ENCODE measurements at regions not wholly inside any gene's neighbourhood (a gene's known extent, or its start where the extent isn't known, plus 50 kb on each side); places are given as distances from the start of the nearest gene placed in this dataset.

DNA sequence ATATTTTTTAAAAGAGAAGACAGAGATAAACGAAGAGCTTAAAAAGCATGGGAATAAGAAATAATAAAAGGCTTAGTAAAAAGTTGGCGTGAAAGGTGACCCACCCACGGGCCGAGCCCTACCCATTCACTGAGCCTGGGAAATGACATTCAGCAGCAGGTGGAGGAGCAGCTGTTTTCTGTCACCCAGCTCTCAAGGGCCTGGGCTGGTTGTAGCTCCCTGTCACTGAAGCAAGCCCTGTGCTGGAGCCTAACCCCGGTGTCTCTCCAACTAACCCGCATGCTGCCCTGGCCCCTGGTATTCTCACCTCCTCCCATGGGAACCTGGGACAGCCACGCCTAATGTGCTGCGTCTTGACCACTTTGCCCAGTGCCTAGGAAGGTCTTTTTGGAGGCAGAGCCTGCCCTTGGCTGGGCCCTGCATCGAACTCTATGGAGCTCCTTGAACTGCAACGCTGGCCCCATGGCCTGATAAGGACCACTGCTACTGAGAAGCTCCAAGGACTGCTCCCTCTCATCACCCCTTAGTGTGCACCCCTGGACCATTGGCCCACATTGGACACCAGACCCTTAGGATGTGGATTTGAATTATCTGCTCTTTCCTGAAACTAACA, 68.8 kb upstream of the IYD start:
- peaks cover 0 to 20% (median 6%) of the 10 kb centered on the region in 11 donors for H3K9me3 Mint-ChIP-seq
- ChIA-PET POLR2A (no interaction called here), CTCF (no interaction called here)
- Histone ChIP-seq H3K27ac (ENCODE audit: low read depth, low read length) (no peak overlapping the region), H3K36me3 (ENCODE audit: control insufficient read depth in 2 of 3, insufficient read depth in 3 of 3, low read length in 3 of 3) (no peaks in the 10 kb centered on the region), H3K4me1 (ENCODE audit: control insufficient read depth in 2 of 2, insufficient read depth in 2 of 2, low read length in 2 of 2) (no peaks in the 10 kb centered on the region), H3K4me3 (ENCODE audit: low read length) (no peak overlapping the region), H3K9me3 (ENCODE audit: control insufficient read depth in 2 of 3, low read length in 3 of 3) (peaks cover 0 to 5% (median 0%) of the 10 kb centered on the region in 3 experiments), H3K27me3 (ENCODE audit: control insufficient read depth in 2 of 2, insufficient read depth in 2 of 2, low read length in 2 of 2) (no peaks in the 10 kb centered on the region)
- peaks cover 4 to 22% (median 6%) of the 10 kb centered on the region in 5 donors for H3K27me3 Mint-ChIP-seq
- H3K36me3 Mint-ChIP-seq = no peaks in the 10 kb centered on the region
- DNase-seq = no peak
- no peak for ATAC-seq
- no peak overlapping the region for H3K4me3 Mint-ChIP-seq
- peaks cover 0 to 5% (median 0%) of the 10 kb centered on the region in 7 donors for H3K4me1 Mint-ChIP-seq
- H3K27ac Mint-ChIP-seq = no peak overlapping the region
- intact Hi-C loops (cut with micrococcal nuclease) = no loop called here

DNA sequence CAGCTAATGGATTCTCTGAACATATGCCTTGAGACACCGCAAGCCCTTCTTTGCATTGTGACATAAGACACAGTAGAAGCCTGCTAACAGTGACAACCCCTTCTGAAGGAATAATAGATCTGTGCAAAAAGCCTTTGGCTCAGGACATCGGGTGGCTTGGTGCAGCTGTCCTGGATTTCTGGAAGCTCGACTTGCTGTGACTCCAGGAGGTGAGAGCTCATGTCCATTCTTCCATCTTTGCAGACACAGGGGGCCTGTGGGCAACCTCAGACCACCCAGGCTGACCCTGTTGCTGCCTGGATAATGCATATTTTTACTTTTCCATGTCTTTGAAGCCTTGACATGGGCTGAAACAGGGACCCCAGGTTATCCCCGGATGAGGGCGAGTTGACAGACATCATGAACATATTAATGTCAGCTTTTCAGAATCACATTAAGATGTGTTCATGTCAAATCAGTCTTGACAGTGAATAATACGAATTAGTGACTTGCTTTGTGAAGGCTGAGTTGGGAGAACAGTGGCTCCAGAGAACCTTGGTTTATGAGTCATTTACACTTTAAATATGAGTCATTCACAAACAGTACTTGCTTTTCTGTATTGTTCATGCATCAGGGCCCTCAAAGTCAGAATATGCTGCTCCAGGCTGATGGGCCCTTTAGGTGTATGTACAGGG, 66.8 kb upstream of the IYD start:
- intact Hi-C loops (cut with micrococcal nuclease) = no loop called here
- peaks cover 6 to 17% (median 12%) of the 10 kb centered on the region in 5 donors for H3K27me3 Mint-ChIP-seq
- POLR2A ChIA-PET = no interaction called here

DNA sequence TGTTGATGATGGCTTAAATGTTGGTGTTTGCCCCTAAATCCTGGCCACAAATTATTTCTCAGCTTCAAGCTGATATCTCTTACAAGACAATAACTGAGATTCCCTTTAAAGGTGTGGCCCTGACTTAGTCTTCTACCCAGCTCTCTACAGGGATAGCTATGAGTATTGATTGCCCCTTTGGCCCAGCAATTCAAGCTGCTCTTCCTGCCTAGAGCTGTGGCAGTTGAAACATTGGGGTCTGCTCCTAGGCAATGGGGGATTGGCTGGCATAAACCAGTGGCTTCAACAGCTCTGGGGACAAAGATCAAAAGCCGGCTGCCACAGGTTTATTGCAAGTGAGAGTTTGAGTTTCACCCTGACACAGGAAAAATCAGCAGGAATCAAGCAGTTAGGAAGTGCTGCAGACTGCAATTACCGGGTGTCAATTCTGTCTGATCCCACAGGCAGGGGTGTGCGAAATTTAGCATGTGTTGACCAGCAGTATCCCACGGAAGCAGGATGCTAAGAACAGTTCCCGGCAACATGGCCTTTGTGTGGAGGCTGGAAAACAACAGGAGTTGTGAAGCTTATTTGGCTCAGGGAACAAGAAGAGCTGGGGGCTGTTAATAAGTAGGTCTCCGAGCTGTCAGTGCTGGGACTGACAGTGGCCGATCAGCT, 66.2 kb upstream of the IYD start:
- Mint-ChIP-seq H3K36me3 (no peaks in the 10 kb centered on the region), H3K27me3 (peaks cover 11 to 18% (median 15%) of the 10 kb centered on the region in 5 donors), H3K4me1 (peaks cover 0 to 5% (median 0%) of the 10 kb centered on the region in 7 donors), H3K9me3 (peaks cover 0 to 6% (median 2%) of the 10 kb centered on the region in 11 donors), H3K27ac (no peak overlapping the region), H3K4me3 (no peak overlapping the region)
- H3K9me3 ChIP-seq (ENCODE audit: control insufficient read depth in 2 of 3, low read length in 3 of 3) = peaks cover 0 to 1% (median 0%) of the 10 kb centered on the region in 3 experiments
- DNase-seq (no peak), ATAC-seq (no peak)
- intact Hi-C loops (cut with micrococcal nuclease) = no loop called here
- H3K36me3 ChIP-seq (ENCODE audit: control insufficient read depth in 2 of 3, insufficient read depth in 3 of 3, low read length in 3 of 3) = no peaks in the 10 kb centered on the region
- H3K4me1 ChIP-seq (ENCODE audit: control insufficient read depth in 2 of 2, insufficient read depth in 2 of 2, low read length in 2 of 2) = no peaks in the 10 kb centered on the region
- H3K27me3 ChIP-seq (ENCODE audit: control insufficient read depth in 2 of 2, insufficient read depth in 2 of 2, low read length in 2 of 2) = no peaks in the 10 kb centered on the region
- no peak overlapping the region for H3K27ac ChIP-seq (ENCODE audit: low read depth, low read length)
- ChIA-PET CTCF (no interaction called here), POLR2A (no interaction called here)
- no peak overlapping the region for H3K4me3 ChIP-seq (ENCODE audit: low read length)

More for the DNA sequence above, 66.8 kb upstream of the IYD start:
- no peak overlapping the region for H3K27ac ChIP-seq (ENCODE audit: low read depth, low read length)
- Mint-ChIP-seq H3K9me3 (peaks cover 0 to 10% (median 5%) of the 10 kb centered on the region in 11 donors), H3K27ac (no peak overlapping the region), H3K36me3 (no peaks in the 10 kb centered on the region), H3K4me1 (peaks cover 0 to 5% (median 0%) of the 10 kb centered on the region in 7 donors), H3K4me3 (no peak overlapping the region)
- ATAC-seq (no peak), DNase-seq (no peak)
- H3K9me3 ChIP-seq (ENCODE audit: control insufficient read depth in 2 of 3, low read length in 3 of 3) = peaks cover 0 to 5% (median 0%) of the 10 kb centered on the region in 3 experiments
- H3K27me3 ChIP-seq (ENCODE audit: control insufficient read depth in 2 of 2, insufficient read depth in 2 of 2, low read length in 2 of 2) = no peaks in the 10 kb centered on the region
- H3K36me3 ChIP-seq (ENCODE audit: control insufficient read depth in 2 of 3, insufficient read depth in 3 of 3, low read length in 3 of 3) = no peaks in the 10 kb centered on the region
- CTCF ChIA-PET = no interaction called here
- no peak overlapping the region for H3K4me3 ChIP-seq (ENCODE audit: low read length)
- H3K4me1 ChIP-seq (ENCODE audit: control insufficient read depth in 2 of 2, insufficient read depth in 2 of 2, low read length in 2 of 2) = no peaks in the 10 kb centered on the region

DNA sequence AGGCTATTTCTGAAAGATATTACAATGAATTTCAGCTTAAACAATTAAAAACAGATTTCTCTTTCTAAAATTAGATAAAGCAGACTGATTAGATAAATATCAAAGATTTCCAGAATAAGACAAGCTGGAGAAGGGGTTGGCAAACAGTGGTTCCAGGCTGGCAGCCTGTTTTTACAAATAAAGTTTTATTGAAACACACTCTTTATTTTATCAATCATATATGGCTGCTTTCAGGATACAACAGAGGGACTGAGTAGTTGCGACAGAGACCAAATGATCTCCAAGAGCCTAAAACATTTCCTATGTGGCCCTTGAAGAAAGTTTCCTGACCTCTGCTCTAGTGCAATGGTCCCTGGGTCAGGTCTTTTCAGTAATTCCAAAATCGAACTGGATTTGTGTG, 65.6 kb upstream of the IYD start:
- no peaks in the 10 kb centered on the region for H3K27me3 ChIP-seq (ENCODE audit: control insufficient read depth in 2 of 2, insufficient read depth in 2 of 2, low read length in 2 of 2)
- H3K4me1 Mint-ChIP-seq = peaks cover 0 to 5% (median 0%) of the 10 kb centered on the region in 7 donors
- no peak for ATAC-seq
- no peaks in the 10 kb centered on the region for H3K36me3 Mint-ChIP-seq
- peaks cover 12 to 18% (median 15%) of the 10 kb centered on the region in 5 donors for H3K27me3 Mint-ChIP-seq
- ChIA-PET POLR2A (no interaction called here), CTCF (no interaction called here)
- H3K4me3 ChIP-seq (ENCODE audit: low read length) = no peak overlapping the region
- peaks cover 0 to under 1% (median 0%) of the 10 kb centered on the region in 11 donors for H3K9me3 Mint-ChIP-seq
- no peaks in the 10 kb centered on the region for H3K9me3 ChIP-seq (ENCODE audit: control insufficient read depth in 2 of 3, low read length in 3 of 3)
- intact Hi-C loops (cut with micrococcal nuclease) = no loop called here
- H3K4me1 ChIP-seq (ENCODE audit: control insufficient read depth in 2 of 2, insufficient read depth in 2 of 2, low read length in 2 of 2) = no peaks in the 10 kb centered on the region
- H3K27ac ChIP-seq (ENCODE audit: low read depth, low read length) = no peak overlapping the region
- H3K36me3 ChIP-seq (ENCODE audit: control insufficient read depth in 2 of 3, insufficient read depth in 3 of 3, low read length in 3 of 3) = no peaks in the 10 kb centered on the region
- no peak overlapping the region for H3K27ac Mint-ChIP-seq
- H3K4me3 Mint-ChIP-seq = no peak overlapping the region
- DNase-seq = no peak

DNA sequence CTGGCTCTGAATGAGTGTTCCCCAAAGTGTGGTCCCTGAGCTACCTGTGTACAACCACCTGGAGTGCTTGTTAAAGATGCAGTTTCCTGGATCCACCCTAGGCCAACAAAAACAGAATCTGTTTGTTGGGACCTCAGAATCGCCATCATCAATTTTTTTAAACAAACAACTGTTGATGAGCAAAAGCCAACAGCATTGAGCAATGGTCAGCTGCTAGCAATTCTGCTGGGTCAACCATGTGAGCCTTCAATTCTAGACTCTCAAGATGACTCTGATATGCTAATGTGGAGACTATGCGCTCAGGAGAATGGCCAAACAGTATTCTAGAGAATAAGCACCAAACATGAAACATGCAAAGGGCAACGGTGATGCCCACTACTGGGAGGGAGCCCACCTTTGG, 64.4 kb upstream of the IYD start:
- peaks cover 0 to 5% (median 0%) of the 10 kb centered on the region in 7 donors for H3K4me1 Mint-ChIP-seq
- H3K4me1 ChIP-seq (ENCODE audit: control insufficient read depth in 2 of 2, insufficient read depth in 2 of 2, low read length in 2 of 2) = peaks cover 0 to 10% of the 10 kb centered on the region in 2 donors
- H3K27ac Mint-ChIP-seq = no peak overlapping the region
- ATAC-seq (no peak), DNase-seq (no peak)
- no peak overlapping the region for H3K4me3 ChIP-seq (ENCODE audit: low read length)
- H3K27me3 Mint-ChIP-seq = peaks cover 17 to 29% (median 18%) of the 10 kb centered on the region in 5 donors
- H3K4me3 Mint-ChIP-seq = no peak overlapping the region
- H3K36me3 ChIP-seq (ENCODE audit: control insufficient read depth in 2 of 3, insufficient read depth in 3 of 3, low read length in 3 of 3) = no peaks in the 10 kb centered on the region
- no peaks in the 10 kb centered on the region for H3K36me3 Mint-ChIP-seq
- no peaks in the 10 kb centered on the region for H3K9me3 ChIP-seq (ENCODE audit: control insufficient read depth in 2 of 3, low read length in 3 of 3)
- intact Hi-C loops (cut with micrococcal nuclease) = no loop called here
- H3K27me3 ChIP-seq (ENCODE audit: control insufficient read depth in 2 of 2, insufficient read depth in 2 of 2, low read length in 2 of 2) = no peaks in the 10 kb centered on the region
- ChIA-PET CTCF (no interaction called here), POLR2A (no interaction called here)
- no peak overlapping the region for H3K27ac ChIP-seq (ENCODE audit: low read depth, low read length)
- no peaks in the 10 kb centered on the region for H3K9me3 Mint-ChIP-seq

DNA sequence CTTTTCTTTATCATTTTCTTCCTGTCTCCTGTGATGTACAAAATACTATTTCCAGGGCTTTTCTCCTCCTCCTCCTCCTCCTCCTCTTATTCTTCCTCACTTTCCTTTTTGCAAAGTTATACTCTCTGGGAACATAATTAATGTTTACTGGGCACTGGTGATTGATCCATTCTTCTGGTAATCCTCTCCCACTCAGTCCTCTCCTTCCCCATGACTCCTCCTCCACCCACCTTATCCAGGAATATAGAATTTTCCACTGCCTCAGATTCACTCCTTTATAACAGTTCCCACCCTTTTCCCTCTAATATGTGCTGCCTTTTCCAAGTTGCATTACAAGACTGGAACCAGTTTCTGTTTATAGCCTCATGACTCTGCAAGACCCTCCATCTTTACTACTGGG, 62.5 kb upstream of the IYD start:
- Histone ChIP-seq H3K27me3 (ENCODE audit: control insufficient read depth in 2 of 2, insufficient read depth in 2 of 2, low read length in 2 of 2) (no peaks in the 10 kb centered on the region), H3K27ac (ENCODE audit: low read depth, low read length) (no peak overlapping the region), H3K4me3 (ENCODE audit: low read length) (no peak overlapping the region), H3K36me3 (ENCODE audit: control insufficient read depth in 2 of 3, insufficient read depth in 3 of 3, low read length in 3 of 3) (no peaks in the 10 kb centered on the region), H3K9me3 (ENCODE audit: control insufficient read depth in 2 of 3, low read length in 3 of 3) (no peaks in the 10 kb centered on the region), H3K4me1 (ENCODE audit: control insufficient read depth in 2 of 2, insufficient read depth in 2 of 2, low read length in 2 of 2) (peaks cover 0 to 18% of the 10 kb centered on the region in 2 donors)
- POLR2A ChIA-PET = no interaction called here
- DNase-seq (no peak), ATAC-seq (no peak)
- peaks cover 0 to 1% (median 0%) of the 10 kb centered on the region in 11 donors for H3K9me3 Mint-ChIP-seq
- CTCF ChIA-PET = no interaction called here
- intact Hi-C loops (cut with micrococcal nuclease) = no loop called here
- no peak overlapping the region for H3K27ac Mint-ChIP-seq
- H3K27me3 Mint-ChIP-seq = peaks cover 10 to 34% (median 18%) of the 10 kb centered on the region in 5 donors
- no peak overlapping the region for H3K4me3 Mint-ChIP-seq
- H3K4me1 Mint-ChIP-seq = peaks cover 0 to 5% (median 0%) of the 10 kb centered on the region in 7 donors
- H3K36me3 Mint-ChIP-seq = no peaks in the 10 kb centered on the region

All from naive thymus-derived CD4-positive, alpha-beta T cell (primary cell).